ENCODE measurements at regions not wholly inside any gene's neighbourhood (a gene's known extent, or its start where the extent isn't known, plus 50 kb on each side); places are given as distances from the start of the nearest gene placed in this dataset.

GRCh38 chr4:35948171-35948570 is 296.1 kb downstream of the ARAP2 start:
- DNase-seq = no peak
- intact Hi-C loops (cut with DNase I) = no loop called here

GRCh38 chr4:35950442-35950841 is 293.9 kb downstream of the ARAP2 start:
- no peak for DNase-seq
- intact Hi-C loops (cut with DNase I) = no loop called here

DNA sequence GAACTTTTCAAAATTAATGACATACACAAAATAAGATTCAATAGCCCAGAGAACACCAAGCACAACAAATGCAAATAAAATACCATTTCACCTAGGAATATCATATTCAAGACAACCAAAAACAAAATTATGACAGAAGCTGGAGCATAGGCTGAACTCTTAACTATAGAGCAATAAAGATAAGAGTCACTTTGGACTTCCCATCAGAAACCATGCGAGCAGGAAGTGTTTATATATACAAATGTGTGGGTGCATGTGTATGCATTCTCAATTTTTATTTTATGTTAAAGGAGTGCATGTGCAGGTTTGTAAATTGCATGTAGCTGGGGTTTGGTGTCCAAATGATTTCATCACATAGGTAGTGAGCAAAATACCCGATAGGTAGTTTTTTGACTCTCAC is 291.6 kb downstream of the ARAP2 start:
- DNase-seq = no peak
- intact Hi-C loops (cut with DNase I) = no loop called here

- intact Hi-C loops (cut with DNase I) = no loop called here
- DNase-seq = no peak
Observed at GRCh38 chr4:35963383-35963782, 280.9 kb downstream of the ARAP2 start.

DNA sequence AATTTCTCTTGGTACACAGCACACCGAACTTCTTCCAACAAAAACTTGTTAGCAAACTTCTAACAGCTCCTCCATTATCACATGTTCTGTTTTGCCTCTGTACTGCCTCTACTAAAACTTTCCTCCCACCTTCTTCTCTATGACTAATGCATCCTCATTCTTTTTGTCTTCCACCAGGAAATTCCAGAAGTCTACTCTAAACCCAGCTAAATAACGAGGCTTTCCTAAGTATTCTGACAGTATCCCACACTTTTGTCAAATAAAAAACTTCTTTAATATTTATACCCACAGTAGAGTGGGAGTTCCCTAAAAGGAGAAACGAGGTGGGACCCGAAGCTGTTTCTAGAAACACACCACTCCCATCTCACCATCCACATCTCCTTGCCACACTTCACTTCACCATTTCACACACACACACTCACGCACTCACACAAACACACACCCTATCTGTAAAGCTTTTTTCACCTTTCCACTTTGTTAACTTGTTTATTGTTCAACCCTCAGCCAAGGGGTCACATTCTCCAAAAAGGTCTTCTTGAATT is 280.3 kb downstream of the ARAP2 start:
- peak in 22 of 42 donors; percentile 1 to 59 (median 28) for DNase-seq
- intact Hi-C loops (cut with DNase I) = no loop called here

DNA sequence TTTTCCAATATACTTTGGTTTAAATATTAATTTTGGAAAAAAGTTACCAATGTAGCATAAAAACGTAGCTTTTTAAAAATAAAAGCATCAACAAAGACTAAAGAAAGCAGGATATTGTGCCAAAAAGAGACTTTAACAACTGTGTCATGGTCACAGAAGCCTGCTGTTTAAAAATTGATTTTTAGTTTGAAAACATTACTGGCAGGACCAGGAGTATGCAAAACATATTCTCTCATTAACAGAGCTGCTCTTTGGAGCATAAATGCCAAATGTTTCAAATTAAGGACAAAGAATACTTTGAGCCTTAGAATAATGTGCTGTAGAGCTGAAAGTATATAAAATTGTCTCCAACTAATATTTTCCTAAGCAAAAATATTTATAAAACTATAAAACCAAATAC is 279.0 kb downstream of the ARAP2 start:
- no peak for DNase-seq
- intact Hi-C loops (cut with DNase I) = no loop called here

GRCh38 chr4:35966566-35966965 is 277.7 kb downstream of the ARAP2 start:
- no peak for DNase-seq
- intact Hi-C loops (cut with DNase I) = no loop called here

GRCh38 chr4:35970366-35970960 is 273.9 kb downstream of the ARAP2 start:
- DNase-seq = no peak
- intact Hi-C loops (cut with DNase I) = no loop called here

DNA sequence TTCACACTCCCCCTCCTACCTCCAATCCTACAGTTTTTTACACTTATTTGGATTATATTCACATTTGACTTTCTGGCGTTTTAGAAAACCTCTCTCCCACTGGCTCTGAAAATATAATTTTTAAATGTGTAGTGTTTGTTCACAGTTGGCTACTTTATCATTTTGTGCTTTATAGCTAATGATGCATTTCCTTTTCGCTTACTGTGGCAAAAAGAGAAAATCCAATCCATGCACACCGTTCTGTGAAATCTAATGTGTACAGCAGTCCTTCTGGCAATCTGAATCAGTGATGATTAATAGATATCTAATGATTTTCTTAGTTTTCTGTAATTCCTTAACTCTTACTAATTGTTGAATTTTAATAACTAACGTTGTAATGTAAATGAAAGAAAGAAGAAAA is 271.5 kb downstream of the ARAP2 start:
- DNase-seq = no peak
- intact Hi-C loops (cut with DNase I) = no loop called here

DNA sequence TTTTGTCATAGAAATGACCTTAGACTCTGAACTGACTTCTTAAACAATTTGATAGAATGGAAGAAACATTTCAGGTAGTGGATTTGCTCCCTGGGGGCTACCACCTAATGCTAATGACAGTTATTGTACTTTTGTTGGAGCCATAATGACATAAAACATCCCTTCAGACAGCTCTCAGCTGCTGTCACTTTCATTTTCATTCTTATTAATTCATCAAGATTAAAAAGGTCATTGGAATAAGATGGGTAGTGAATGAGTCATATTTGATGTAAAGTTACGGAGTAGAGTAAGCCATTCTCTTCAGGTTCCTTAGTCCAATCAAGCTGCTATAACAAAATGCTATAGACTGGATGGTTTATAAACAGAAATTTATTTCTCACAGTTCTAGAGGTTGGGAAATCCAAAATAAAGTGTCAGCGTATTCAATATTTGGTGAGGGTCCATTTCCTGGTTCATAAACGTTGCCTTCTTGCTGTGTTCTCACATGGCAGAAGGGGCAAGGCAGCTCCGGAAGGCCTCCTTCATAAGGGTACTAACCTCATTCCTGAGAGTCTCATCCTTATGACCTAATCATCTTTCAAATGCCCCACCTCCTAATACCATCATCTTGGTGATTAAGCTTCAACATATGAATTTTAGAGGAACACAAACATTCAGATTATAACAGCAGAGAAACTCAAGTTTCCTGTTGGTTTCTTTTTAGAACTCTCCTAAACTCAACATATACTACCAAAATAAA is 268.5 kb downstream of the ARAP2 start:
- no peak for DNase-seq
- intact Hi-C loops (cut with DNase I) = no loop called here

- DNase-seq = no peak
- intact Hi-C loops (cut with DNase I) = no loop called here
Observed at GRCh38 chr4:35978551-35978950, 265.8 kb downstream of the ARAP2 start.

DNA sequence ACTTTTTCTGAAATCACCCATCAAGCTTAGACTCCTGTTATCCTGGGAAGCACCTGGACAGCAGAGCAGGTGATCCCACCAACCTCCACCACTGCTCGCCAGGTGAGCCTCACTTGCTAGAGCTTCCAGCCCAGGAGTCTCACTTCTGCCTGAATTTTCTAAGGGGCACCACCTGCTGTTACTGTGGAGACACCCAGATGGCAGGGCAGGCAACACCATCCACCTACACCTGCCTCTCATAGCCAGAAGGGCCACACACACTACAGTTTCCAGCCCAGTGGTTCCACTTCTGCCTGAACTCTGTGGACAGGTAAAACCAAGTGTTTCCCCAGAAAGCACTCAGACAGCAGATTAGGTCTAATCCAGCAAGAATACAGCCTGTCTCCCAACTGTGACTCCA is 262.0 kb downstream of the ARAP2 start:
- intact Hi-C loops (cut with DNase I) = no loop called here
- DNase-seq = no peak

DNA sequence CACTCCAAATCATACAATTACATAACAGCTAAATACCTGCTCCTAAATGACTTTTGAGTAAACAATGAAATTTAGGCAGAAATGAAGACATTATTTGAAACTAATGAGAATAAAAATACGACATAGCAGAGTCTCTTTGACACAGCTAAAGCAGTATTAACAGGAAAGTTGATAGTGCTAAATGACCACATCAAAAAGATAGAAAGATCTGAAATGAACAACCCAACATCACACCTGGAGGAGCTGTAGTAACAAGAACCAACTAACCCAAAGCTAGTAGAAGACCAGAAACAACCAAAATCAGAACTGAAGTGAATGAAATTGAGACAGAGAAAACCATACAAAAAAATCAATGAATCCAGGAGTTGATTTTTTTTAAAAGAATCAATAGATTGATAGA is 257.8 kb downstream of the ARAP2 start:
- DNase-seq = no peak

GRCh38 chr4:35993606-35994005 is 250.7 kb downstream of the ARAP2 start:
- DNase-seq = no peak
- intact Hi-C loops (cut with DNase I) = no loop called here

More for the DNA sequence above, 257.8 kb downstream of the ARAP2 start:
- intact Hi-C loops (cut with DNase I) = no loop called here

- peak in 1 of 42 donors; percentile 37 for DNase-seq
- intact Hi-C loops (cut with DNase I) = no loop called here
Observed at GRCh38 chr4:36000941-36001557, 243.3 kb downstream of the ARAP2 start.

DNA sequence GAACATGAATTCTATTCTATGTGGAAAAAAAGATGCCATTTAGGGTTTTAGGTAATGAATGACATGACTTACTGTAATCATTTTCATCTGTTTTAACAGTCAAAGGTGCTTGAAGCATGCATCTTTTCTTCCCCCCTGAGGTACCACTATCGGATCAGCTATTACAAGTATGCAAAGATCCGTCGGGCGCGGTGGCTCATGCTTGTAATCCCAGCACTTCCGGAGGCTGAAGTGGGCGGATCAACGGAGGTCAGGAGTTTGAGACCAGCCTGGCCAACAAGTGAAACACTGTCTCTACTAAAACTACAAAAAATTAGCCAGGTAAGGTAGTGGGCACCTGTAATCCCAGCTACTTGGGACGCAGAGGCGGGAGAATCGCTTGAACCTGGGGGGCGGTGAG is 241.3 kb downstream of the ARAP2 start:
- intact Hi-C loops (cut with DNase I) = no loop called here
- no peak for DNase-seq

DNA sequence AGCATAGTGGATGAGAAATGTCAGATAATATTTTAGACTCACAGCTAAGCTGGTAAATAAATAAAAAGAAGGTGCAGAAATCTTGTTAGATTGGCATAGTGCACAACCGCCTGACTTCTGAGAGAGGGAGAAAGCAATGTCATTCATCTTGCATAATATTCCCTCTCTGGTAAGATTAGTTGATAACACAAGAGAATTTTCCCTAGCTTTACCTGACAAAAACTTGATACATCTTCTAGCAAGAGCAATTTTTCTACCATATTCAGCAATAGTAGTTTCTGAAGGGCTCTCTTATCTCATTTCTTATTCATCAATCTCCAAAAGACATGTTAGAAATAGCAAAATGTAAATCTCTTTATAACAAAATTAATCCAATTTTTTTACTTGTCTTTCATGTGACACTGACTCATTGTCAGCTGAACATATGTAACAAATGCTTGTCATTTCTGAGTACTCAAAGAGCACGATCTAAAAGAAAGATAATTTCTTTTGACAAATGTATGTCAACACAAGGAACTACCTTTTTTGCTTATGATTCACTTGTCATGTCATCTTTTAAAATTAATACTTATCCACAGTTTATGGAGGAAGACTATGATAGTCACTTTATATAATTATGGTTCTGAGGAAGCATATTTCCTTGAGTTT is 240.0 kb downstream of the ARAP2 start:
- intact Hi-C loops (cut with DNase I) = no loop called here

DNA sequence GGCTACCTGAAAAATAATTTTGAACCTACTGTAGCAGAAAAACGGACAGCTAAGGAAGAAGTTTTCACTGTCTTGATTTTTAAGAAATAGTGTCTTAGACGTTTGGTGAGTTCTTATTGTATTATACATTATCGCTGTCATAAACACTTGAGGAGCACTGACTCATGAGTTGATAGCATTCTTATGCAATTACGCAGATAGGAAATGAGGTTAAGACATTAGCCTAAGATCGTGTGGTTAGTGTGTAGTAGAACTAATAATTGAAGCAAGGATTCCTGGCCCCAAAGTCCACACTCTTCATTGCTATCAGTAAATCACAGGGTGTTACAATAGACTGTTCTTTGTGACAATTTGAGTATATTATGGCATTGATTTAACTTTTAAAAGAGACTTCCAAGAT is 238.1 kb downstream of the ARAP2 start:
- no peak for DNase-seq
- intact Hi-C loops (cut with DNase I) = no loop called here

More for the DNA sequence above, 240.0 kb downstream of the ARAP2 start:
- DNase-seq = no peak

DNA sequence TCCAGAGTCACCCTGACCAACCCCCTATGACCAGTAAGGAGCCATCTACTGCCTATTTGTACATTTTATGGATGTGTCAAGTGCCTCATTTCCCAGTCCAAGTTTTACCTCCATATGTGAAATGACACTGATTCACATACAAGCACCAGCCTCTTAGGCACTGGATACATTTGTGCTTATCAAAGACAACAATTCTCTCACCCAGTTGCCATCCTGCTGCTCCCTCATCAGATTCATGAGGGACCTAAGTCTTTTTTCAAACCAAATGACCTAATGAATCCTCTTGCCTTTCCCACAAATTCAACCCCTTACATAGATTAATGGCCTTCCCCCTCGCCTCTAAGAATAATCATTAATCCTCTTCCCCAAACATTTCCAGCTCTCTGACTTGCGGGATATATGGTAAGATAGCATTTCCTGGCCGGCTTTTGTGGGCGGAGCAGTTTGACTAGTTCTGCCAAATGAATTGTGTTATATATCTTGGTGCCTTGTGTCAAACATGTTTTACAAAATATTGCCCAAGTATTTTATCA is 233.9 kb downstream of the ARAP2 start:
- intact Hi-C loops (cut with DNase I) = no loop called here
- DNase-seq = no peak

DNA sequence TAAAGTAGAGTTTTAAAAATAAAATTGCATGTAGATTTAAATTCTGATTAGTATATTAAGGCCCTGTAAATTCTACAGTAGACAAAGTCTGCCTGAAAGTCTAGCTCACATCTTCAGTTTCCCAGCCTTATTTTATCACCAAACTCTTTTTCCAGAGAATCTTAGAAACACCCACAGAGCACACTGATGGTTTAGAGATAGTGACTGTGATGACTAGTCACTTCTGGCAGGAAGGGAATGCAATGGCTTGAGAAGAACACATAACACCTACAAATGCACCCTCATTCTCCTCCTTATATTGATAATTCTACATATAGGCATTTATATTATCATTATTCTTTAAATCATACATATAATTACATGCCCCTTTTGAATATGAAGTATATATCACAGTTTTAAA is 232.9 kb downstream of the ARAP2 start:
- intact Hi-C loops (cut with DNase I) = no loop called here
- DNase-seq = peak in 2 of 42 donors; percentile 9 to 19
